IMR-90 (cell line): ENCODE measurements at regions not wholly inside any gene's neighbourhood (a gene's known extent, or its start where the extent isn't known, plus 50 kb on each side); places are given as distances from the start of the nearest gene placed in this dataset.

Experiments
- ATAC-seq: fragments of 200-7000 bp; cut with Tn5 transposase; 2 replicates; pipeline ENCODE4 v1.9.1; 2020; ENCODE audit warnings: low read depth, mild to moderate bottlenecking, moderate library complexity
- BruUV-seq: library from RNA; stranded (reverse); fragments of 400-500 nt; replicated peaks from 2 replicates; lab custom pipeline; 2021; lab: Mats Ljungman, UMichigan
- CTCF ChIA-PET: fragments of 300-600 bp; formaldehyde crosslinking; extraction: SDS; loops from one replicate; lab custom pipeline; 2021; ENCODE audit warnings: antibody characterized with exemption; lab: Yijun Ruan, JAX
- POLR2A ChIA-PET: fragments of 300-600 bp; sonication (Branson Sonifier 250); formaldehyde crosslinking; loops from one replicate; lab custom pipeline; 2022; ENCODE audit warnings: antibody characterized with exemption; ENCODE audit not compliant: unreplicated experiment; lab: Charles Lee
- DNase-seq: peaks from one replicate; pipeline ENCODE4 v3.0.0; 2013
- H2AFZ ChIP-seq: replicated peaks from 2 replicates; pipeline ENCODE3; 2013; ENCODE audit warnings: low read length, mild to moderate bottlenecking; ENCODE audit not compliant: poor library complexity
- H2AK5ac ChIP-seq: 2 replicates; pipeline ENCODE4 v1.6.1; 2013; ENCODE audit warnings: low read depth, low read length, inconsistent platforms
- H2AK9ac ChIP-seq: replicated peaks from 2 replicates; pipeline ENCODE3; 2013; ENCODE audit warnings: mild to moderate bottlenecking, low read depth, low read length, moderate library complexity; ENCODE audit not compliant: poor library complexity
- H2BK120ac ChIP-seq: 2 replicates; pipeline ENCODE4 v1.6.1; 2013; ENCODE audit warnings: low read depth, low read length, inconsistent platforms
- H2BK15ac ChIP-seq: 3 replicates; pipeline ENCODE4 v1.6.1; 2013; ENCODE audit warnings: low read depth, low read length, inconsistent platforms
- H2BK20ac ChIP-seq: 2 replicates; pipeline ENCODE4 v1.6.1; 2013; ENCODE audit warnings: low read depth, mild to moderate bottlenecking, inconsistent platforms, low read length, moderate library complexity
- H2BK5ac ChIP-seq: 2 replicates; pipeline ENCODE4 v1.6.1; 2013; ENCODE audit warnings: mild to moderate bottlenecking, low read depth, low read length, inconsistent platforms; ENCODE audit not compliant: poor library complexity, severe bottlenecking
- H3K14ac ChIP-seq: replicated peaks from 2 replicates; pipeline ENCODE4 v1.6.1; 2013; ENCODE audit warnings: low read depth, low read length, inconsistent platforms
- H3K18ac ChIP-seq: 2 replicates; pipeline ENCODE4 v1.6.1; 2013; ENCODE audit warnings: low read depth, low read length, control low read depth
- H3K23ac ChIP-seq: 2 replicates; pipeline ENCODE4 v1.6.1; 2013; ENCODE audit warnings: low read depth, low read length, inconsistent platforms
- H3K27ac ChIP-seq: 2 replicates; pipeline ENCODE4 v1.5.1; 2013; ENCODE audit warnings: mild to moderate bottlenecking, control low read depth, low read length; ENCODE audit not compliant: insufficient read depth
- H3K27me3 ChIP-seq: 2 replicates; pipeline ENCODE4 v1.6.1; 2013; ENCODE audit warnings: low read length; ENCODE audit not compliant: control insufficient read depth, insufficient read depth
- H3K36me3 ChIP-seq: 2 replicates; pipeline ENCODE4 v1.6.1; 2013; ENCODE audit warnings: low read length, mixed read lengths; ENCODE audit not compliant: control insufficient read depth, insufficient read depth
- H3K4ac ChIP-seq: 2 replicates; pipeline ENCODE4 v1.6.1; 2013; ENCODE audit warnings: low read depth, low read length, inconsistent platforms
- H3K4me1 ChIP-seq: 2 replicates; pipeline ENCODE4 v1.6.1; 2013; ENCODE audit warnings: low read length, mixed read lengths; ENCODE audit not compliant: control insufficient read depth, insufficient read depth
- H3K4me2 ChIP-seq: 2 replicates; pipeline ENCODE4 v1.6.1; 2013; ENCODE audit warnings: low read depth, mild to moderate bottlenecking, control low read depth, low read length, moderate library complexity
- H3K4me3 ChIP-seq: 2 replicates; pipeline ENCODE4 v1.5.1; 2013; ENCODE audit warnings: low read depth, mild to moderate bottlenecking, control low read depth, low read length, moderate library complexity; ENCODE audit not compliant: insufficient read depth
- H3K56ac ChIP-seq: 2 replicates; pipeline ENCODE4 v1.6.1; 2013; ENCODE audit warnings: low read length, inconsistent platforms; ENCODE audit not compliant: insufficient read depth; ENCODE audit errors: extremely low read depth
- H3K79me1 ChIP-seq, 2 experiments: 2 replicates each; pipeline ENCODE4 v1.6.1; 2013; ENCODE audit warnings: low read length in 2 of 2, inconsistent platforms in 1 of 2, low read depth in 1 of 2
- H3K9ac ChIP-seq: 2 replicates; pipeline ENCODE4 v1.6.1; 2013; ENCODE audit warnings: low read depth, low read length, control low read depth
- H3K9me1 ChIP-seq: 2 replicates; pipeline ENCODE4 v1.6.1; 2013; ENCODE audit warnings: low read length, inconsistent platforms; ENCODE audit not compliant: insufficient read depth
- H3K9me3 ChIP-seq: 2 replicates; pipeline ENCODE4 v1.6.1; 2013; ENCODE audit warnings: low read length; ENCODE audit not compliant: control insufficient read depth, insufficient read depth
- H4K20me1 ChIP-seq: 2 replicates; pipeline ENCODE4 v1.6.1; 2013; ENCODE audit warnings: low read length, inconsistent platforms; ENCODE audit not compliant: insufficient read depth
- H4K5ac ChIP-seq: 2 replicates; pipeline ENCODE4 v1.6.1; 2013; ENCODE audit warnings: mild to moderate bottlenecking, low read depth, low read length, control low read depth
- H4K8ac ChIP-seq, 2 experiments: 2 replicates each; pipeline ENCODE4 v1.6.1; 2013; ENCODE audit warnings: low read depth in 2 of 2, low read length in 2 of 2, control low read depth in 1 of 2, inconsistent platforms in 1 of 2
- H4K91ac ChIP-seq: 2 replicates; pipeline ENCODE4 v1.6.1; 2013; ENCODE audit warnings: low read depth, low read length, inconsistent platforms; ENCODE audit not compliant: insufficient read depth
- BHLHE40 ChIP-seq: fragments of 150-350 bp; IDR thresholded peaks from 2 replicates; pipeline ENCODE4 v1.6.1; 2016; ENCODE audit warnings: mild to moderate bottlenecking, low read depth, low read length
- CEBPB ChIP-seq: IDR thresholded peaks from 2 replicates; pipeline ENCODE4 v1.6.1; 2012; ENCODE audit warnings: low read depth, low read length, improper control_type of control experiment
- CHD1 ChIP-seq: IDR thresholded peaks from 2 replicates; pipeline ENCODE4 v1.6.1; 2012; ENCODE audit warnings: low read depth, low read length, improper control_type of control experiment
- FOS ChIP-seq: fragments of 150-350 bp; IDR thresholded peaks from 2 replicates; pipeline ENCODE4 v1.6.1; 2016; ENCODE audit warnings: low read depth, low read length
- MAFK ChIP-seq: IDR thresholded peaks from 2 replicates; pipeline ENCODE4 v1.6.1; 2012; ENCODE audit warnings: low read depth, low read length, improper control_type of control experiment
- MAZ ChIP-seq: IDR thresholded peaks from 2 replicates; pipeline ENCODE4 v1.6.1; 2012; ENCODE audit warnings: low read depth, mild to moderate bottlenecking, low read length, improper control_type of control experiment, moderate library complexity, borderline replicate concordance
- MXI1 ChIP-seq: IDR thresholded peaks from 2 replicates; pipeline ENCODE4 v1.6.1; 2012; ENCODE audit warnings: low read depth, mild to moderate bottlenecking, low read length, moderate library complexity, borderline replicate concordance
- NFE2L2 ChIP-seq: fragments of 150-350 bp; IDR thresholded peaks from 2 replicates; pipeline ENCODE4 v1.6.1; 2016; ENCODE audit warnings: low read depth, mild to moderate bottlenecking, low read length
- POLR2A ChIP-seq: IDR thresholded peaks from 2 replicates; pipeline ENCODE4 v1.6.1; 2012; ENCODE audit warnings: mild to moderate bottlenecking, low read depth, low read length
- RAD21 ChIP-seq: IDR thresholded peaks from 2 replicates; pipeline ENCODE4 v1.6.1; 2012; ENCODE audit warnings: low read length, improper control_type of control experiment
- RCOR1 ChIP-seq: IDR thresholded peaks from 2 replicates; pipeline ENCODE4 v1.6.1; 2012; ENCODE audit warnings: mild to moderate bottlenecking, low read length, improper control_type of control experiment; ENCODE audit not compliant: insufficient replicate concordance
- RFX5 ChIP-seq: IDR thresholded peaks from 2 replicates; pipeline ENCODE4 v1.8.0; 2012; ENCODE audit warnings: low read depth, mild to moderate bottlenecking, low read length, moderate library complexity
- SMC3 ChIP-seq: fragments of 150-350 bp; IDR thresholded peaks from 2 replicates; pipeline ENCODE4 v1.6.1; 2016; ENCODE audit warnings: low read depth, mild to moderate bottlenecking, antibody characterized with exemption, low read length, moderate library complexity
- WGBS, 2 experiments: methylation state at CpG; one replicate each; pipeline versions ENCODE4 v1.1.5 to v1.1.7; 2013; ENCODE audit warnings: missing lambda C conversion rate in 2 of 2; ENCODE audit not compliant: insufficient read length in 1 of 2; ENCODE audit errors: extremely low coverage in 2 of 2; 5-methylcytosine and 5-hydroxymethylcytosine counted together
- dilution Hi-C: fragments of 300-500 bp; cut with HindIII; formaldehyde crosslinking; loops from one replicate; pipeline ENCODE4 v1.14.3; 2018; ENCODE audit warnings: low sequenced_read_pairs; ENCODE audit not compliant: unreplicated experiment
- in situ Hi-C: fragments of 300-500 bp; cut with MboI; formaldehyde crosslinking; loops from 3 replicates; pipeline ENCODE4 v1.14.3; 2019; ENCODE audit warnings: low sequenced_read_pairs, inconsistent platforms, mixed read lengths
- intact Hi-C: fragments of 100-400 bp; cut with micrococcal nuclease; formaldehyde crosslinking; loops from 2 replicates; pipeline ENCODE4 v1.10.0; 2022
- TF ChIP-seq, protein P1 (sequence below): fragments of 150-350 bp; IDR thresholded peaks from 2 replicates; pipeline ENCODE4 v1.6.1; 2017; ENCODE audit warnings: mild to moderate bottlenecking, antibody characterized with exemption, low read length, low read depth
- TF ChIP-seq, protein P2 (sequence below): fragments of 150-350 bp; IDR thresholded peaks from 2 replicates; pipeline ENCODE4 v1.6.1; 2016; ENCODE audit warnings: low read depth, mild to moderate bottlenecking, low read length, moderate library complexity, borderline replicate concordance
- TF ChIP-seq, protein P3 (sequence below): conservative IDR thresholded peaks from 2 replicates; pipeline ENCODE4 v1.5.1; 2012; ENCODE audit warnings: mild to moderate bottlenecking, low read depth, low read length, improper control_type of control experiment

DNA sequence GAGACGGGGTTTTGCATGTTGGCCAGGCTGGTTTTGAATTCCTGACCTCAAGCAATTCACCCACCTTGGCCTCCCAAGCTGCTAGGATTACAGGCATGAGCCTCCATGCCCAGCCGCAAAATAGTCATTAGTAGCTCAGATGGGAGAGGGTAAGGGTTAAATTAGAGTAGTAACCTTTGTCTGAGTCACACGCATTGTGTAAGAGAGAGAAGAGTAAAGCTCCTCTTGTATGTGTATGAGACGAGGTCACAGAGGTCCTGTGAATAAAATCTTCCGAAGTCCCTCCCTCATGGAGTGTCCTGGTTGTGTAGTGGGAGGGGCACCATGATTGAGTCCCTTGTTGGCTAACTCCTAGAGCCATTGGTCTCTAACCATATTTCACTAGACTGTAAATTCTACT lies 85.2 kb upstream of the CDC14C start:
- Histone ChIP-seq H4K91ac (no peak overlapping the region), H3K27me3 (no peaks in the 10 kb centered on the region), H3K23ac (no peak overlapping the region), H3K9me1 (no peaks in the 10 kb centered on the region), H2AFZ (no peak overlapping the region), H4K8ac (no peak overlapping the region), H2BK5ac (no peak overlapping the region), H3K56ac (no peak overlapping the region), H3K9me3 (peaks cover 5% of the 10 kb centered on the region; the same call in 1 of the 2 replicates), H2AK5ac (no peak overlapping the region), H4K20me1 (no peaks in the 10 kb centered on the region), H2BK120ac (no peak overlapping the region), H3K14ac (no peak overlapping the region), H3K4me2 (no peak overlapping the region), H3K4me3 (no peak overlapping the region), H4K5ac (no peak overlapping the region), H3K79me1 (no peaks in the 10 kb centered on the region), H2BK15ac (no peak overlapping the region), H3K4ac (no peak overlapping the region), H3K27ac (no peak overlapping the region), H2AK9ac (no peak overlapping the region), H3K4me1 (no peaks in the 10 kb centered on the region), H3K18ac (no peak overlapping the region), H3K9ac (no peak overlapping the region), H3K36me3 (no peaks in the 10 kb centered on the region), H2BK20ac (no peak overlapping the region)
- POLR2A ChIA-PET, result no interaction called here
- dilution Hi-C loops, result no loop called here
- CTCF ChIA-PET, result interaction anchor here (0.6 to 0.7 kb wide), 2 partner anchors 42 to 1538 kb away, joined by 4 to 5 read pairs; no protein-coding TSS in a partner anchor
- in situ Hi-C loops, result no loop called here
- intact Hi-C loops, result no loop called here
- ATAC-seq (no peak), DNase-seq (no peak)
- TF ChIP-seq, protein P1, sequence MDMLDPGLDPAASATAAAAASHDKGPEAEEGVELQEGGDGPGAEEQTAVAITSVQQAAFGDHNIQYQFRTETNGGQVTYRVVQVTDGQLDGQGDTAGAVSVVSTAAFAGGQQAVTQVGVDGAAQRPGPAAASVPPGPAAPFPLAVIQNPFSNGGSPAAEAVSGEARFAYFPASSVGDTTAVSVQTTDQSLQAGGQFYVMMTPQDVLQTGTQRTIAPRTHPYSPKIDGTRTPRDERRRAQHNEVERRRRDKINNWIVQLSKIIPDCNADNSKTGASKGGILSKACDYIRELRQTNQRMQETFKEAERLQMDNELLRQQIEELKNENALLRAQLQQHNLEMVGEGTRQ, result no peak
- TF ChIP-seq RFX5, result no peak
- no peak for TF ChIP-seq MXI1
- TF ChIP-seq, protein P2, sequence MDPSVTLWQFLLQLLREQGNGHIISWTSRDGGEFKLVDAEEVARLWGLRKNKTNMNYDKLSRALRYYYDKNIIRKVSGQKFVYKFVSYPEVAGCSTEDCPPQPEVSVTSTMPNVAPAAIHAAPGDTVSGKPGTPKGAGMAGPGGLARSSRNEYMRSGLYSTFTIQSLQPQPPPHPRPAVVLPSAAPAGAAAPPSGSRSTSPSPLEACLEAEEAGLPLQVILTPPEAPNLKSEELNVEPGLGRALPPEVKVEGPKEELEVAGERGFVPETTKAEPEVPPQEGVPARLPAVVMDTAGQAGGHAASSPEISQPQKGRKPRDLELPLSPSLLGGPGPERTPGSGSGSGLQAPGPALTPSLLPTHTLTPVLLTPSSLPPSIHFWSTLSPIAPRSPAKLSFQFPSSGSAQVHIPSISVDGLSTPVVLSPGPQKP, result no peak
- TF ChIP-seq, protein P3, sequence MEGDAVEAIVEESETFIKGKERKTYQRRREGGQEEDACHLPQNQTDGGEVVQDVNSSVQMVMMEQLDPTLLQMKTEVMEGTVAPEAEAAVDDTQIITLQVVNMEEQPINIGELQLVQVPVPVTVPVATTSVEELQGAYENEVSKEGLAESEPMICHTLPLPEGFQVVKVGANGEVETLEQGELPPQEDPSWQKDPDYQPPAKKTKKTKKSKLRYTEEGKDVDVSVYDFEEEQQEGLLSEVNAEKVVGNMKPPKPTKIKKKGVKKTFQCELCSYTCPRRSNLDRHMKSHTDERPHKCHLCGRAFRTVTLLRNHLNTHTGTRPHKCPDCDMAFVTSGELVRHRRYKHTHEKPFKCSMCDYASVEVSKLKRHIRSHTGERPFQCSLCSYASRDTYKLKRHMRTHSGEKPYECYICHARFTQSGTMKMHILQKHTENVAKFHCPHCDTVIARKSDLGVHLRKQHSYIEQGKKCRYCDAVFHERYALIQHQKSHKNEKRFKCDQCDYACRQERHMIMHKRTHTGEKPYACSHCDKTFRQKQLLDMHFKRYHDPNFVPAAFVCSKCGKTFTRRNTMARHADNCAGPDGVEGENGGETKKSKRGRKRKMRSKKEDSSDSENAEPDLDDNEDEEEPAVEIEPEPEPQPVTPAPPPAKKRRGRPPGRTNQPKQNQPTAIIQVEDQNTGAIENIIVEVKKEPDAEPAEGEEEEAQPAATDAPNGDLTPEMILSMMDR, result no peak
- no peak for TF ChIP-seq MAFK
- TF ChIP-seq CEBPB, result no peak
- no peak for TF ChIP-seq MAZ
- TF ChIP-seq RCOR1, result no peak
- TF ChIP-seq FOS, result no peak
- TF ChIP-seq NFE2L2, result no peak
- TF ChIP-seq RAD21, result no peak
- no peak for TF ChIP-seq POLR2A
- no peak for TF ChIP-seq BHLHE40
- no peak for TF ChIP-seq CHD1
- TF ChIP-seq SMC3, result no peak
- no CpG with 5 or more reads among the region's 5 CpGs for WGBS, 2 experiments
- no TSS peak for BruUV-seq
